ENCODE measurements at regions not wholly inside any gene's neighbourhood (a gene's known extent, or its start where the extent isn't known, plus 50 kb on each side); places are given as distances from the start of the nearest gene placed in this dataset.
A peak's percentile ranks its signal among the peaks of the same experiment; 100 is the strongest.

DNA sequence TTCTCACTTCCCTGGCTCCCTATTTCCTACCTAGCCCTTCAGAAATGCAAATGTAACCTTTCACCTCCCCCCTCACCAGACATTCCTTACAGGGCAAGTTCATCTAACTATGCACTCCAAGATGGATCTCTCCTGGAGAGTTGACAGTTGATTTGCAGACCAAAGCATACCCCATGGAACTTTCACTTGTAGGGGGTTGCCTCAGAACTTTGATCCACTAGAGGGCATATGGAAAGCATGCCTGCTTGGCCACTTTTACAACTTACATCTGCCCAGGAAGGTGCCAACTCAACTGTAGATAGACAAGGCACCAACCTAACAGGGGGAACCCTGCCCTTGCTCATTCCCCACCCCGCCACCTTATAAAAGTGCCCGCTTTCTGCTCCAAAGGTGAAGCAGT, 187.8 kb downstream of the NXNL2 start:
- peak; percentile 28; the same call in 1 of the 2 replicates for TF ChIP-seq CTCF (IDR thresholded peaks at IDR 0.05; ENCODE audit: low read depth, low read length)

DNA sequence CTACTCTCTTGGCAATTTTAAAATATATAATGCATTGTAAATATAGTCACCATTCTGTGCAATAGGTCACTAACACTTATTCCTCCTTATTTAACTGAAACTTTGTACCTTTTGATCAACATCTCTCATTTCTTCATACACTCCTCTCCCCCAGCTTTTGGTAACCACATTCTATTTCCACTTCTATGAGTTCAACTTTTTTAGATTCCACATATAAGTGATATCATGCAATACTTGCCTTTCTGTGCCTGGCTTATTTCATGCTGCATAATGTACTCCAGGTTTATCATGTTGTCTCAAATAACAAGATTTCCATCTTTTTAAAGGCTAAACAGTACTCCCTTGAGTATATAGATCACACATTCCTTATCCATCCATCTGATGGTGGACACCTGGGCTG, 188.8 kb downstream of the NXNL2 start:
- TF ChIP-seq CTCF (IDR thresholded peaks at IDR 0.05; ENCODE audit: low read depth, low read length) = no peak
- H3K4me3 ChIP-seq (ENCODE audit: low read depth, low read length) = no peak overlapping the region

More for the DNA sequence above, 187.8 kb downstream of the NXNL2 start:
- no peak overlapping the region for H3K4me3 ChIP-seq (ENCODE audit: low read depth, low read length)

- TF ChIP-seq CTCF (IDR thresholded peaks at IDR 0.05; ENCODE audit: low read depth, low read length) = no peak
- H3K4me3 ChIP-seq (ENCODE audit: low read depth, low read length) = no peak overlapping the region
Observed at GRCh38 chr9:88724331-88724730, 189.4 kb downstream of the NXNL2 start.

DNA sequence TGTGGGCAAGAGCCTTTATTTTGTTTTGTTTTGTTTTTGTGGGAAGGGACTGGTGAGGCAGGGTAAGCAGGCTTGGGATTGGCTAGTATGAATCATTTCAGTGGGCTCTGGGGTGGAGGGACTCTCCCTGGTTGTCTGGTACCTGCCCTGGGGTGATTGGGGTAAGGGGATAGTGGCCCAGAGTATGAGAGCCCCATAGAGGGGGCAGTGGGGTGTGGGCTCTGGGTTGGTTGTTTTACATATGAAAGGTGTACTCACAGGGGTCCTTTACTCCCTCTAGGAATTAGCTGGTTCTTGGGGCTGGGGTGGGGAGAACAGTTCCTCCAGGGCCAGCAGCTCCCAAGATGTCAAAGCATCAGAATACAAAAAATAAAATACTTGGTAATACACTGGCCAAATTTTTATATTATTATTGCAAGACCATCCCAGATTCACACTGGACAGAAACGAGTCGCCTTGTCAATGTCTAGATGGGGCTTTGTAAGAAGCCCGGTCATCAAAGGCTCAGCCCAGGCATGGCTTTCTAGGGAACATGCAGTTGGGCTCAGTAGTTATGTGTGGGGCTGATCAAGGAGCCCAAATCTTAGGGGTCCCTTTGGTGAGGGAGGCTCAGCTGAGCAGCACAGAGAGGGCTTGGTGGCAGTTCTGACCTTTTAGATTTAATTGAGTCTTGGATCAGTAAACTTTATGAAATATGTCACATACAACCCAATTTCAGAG, 190.5 kb downstream of the NXNL2 start:
- H3K4me3 ChIP-seq (ENCODE audit: low read depth, low read length) = no peak overlapping the region
- no peak for TF ChIP-seq CTCF (IDR thresholded peaks at IDR 0.05; ENCODE audit: low read depth, low read length)

GRCh38 chr9:88726803-88727202, 191.8 kb downstream of the NXNL2 start:
- H3K4me3 ChIP-seq (ENCODE audit: low read depth, low read length) = no peak overlapping the region
- no peak for TF ChIP-seq CTCF (IDR thresholded peaks at IDR 0.05; ENCODE audit: low read depth, low read length)

GRCh38 chr9:88730780-88731179, 195.8 kb downstream of the NXNL2 start:
- no peak overlapping the region for H3K4me3 ChIP-seq (ENCODE audit: low read depth, low read length)
- no peak for TF ChIP-seq CTCF (IDR thresholded peaks at IDR 0.05; ENCODE audit: low read depth, low read length)

GRCh38 chr9:88732128-88732527, 197.2 kb downstream of the NXNL2 start:
- no peak for TF ChIP-seq CTCF (IDR thresholded peaks at IDR 0.05; ENCODE audit: low read depth, low read length)

More at GRCh38 chr9:88732128-88732527, 197.2 kb downstream of the NXNL2 start:
- no peak overlapping the region for H3K4me3 ChIP-seq (ENCODE audit: low read depth, low read length)

Data from WI38 (cell line).